ENCODE measurements at regions not wholly inside any gene's neighbourhood (a gene's known extent, or its start where the extent isn't known, plus 50 kb on each side); places are given as distances from the start of the nearest gene placed in this dataset.

GRCh38 chr9:38278931-38279679 is 113.4 kb upstream of the ALDH1B1 start:
- no peak for DNase-seq (ENCODE audit: low read depth in 2 of 2)
- no peak for TF ChIP-seq CTCF (IDR thresholded peaks at IDR 0.05; ENCODE audit: low read depth, low read length)
- H3K4me3 ChIP-seq (replicated peaks in 1 of 2; ENCODE audit: low read depth in 2 of 2, low read length in 2 of 2): no peak overlapping the region

- DNase-seq (ENCODE audit: low read depth in 2 of 2): no peak
- no peak for TF ChIP-seq CTCF (IDR thresholded peaks at IDR 0.05; ENCODE audit: low read depth, low read length)
- no peak overlapping the region for H3K4me3 ChIP-seq (replicated peaks in 1 of 2; ENCODE audit: low read depth in 2 of 2, low read length in 2 of 2)
Measured at GRCh38 chr9:38278457-38278856, 114.0 kb upstream of the ALDH1B1 start.

- H3K4me3 ChIP-seq (replicated peaks in 1 of 2; ENCODE audit: low read depth in 2 of 2, low read length in 2 of 2): no peak overlapping the region
- TF ChIP-seq CTCF (IDR thresholded peaks at IDR 0.05; ENCODE audit: low read depth, low read length): no peak
- DNase-seq (ENCODE audit: low read depth in 2 of 2): peak in 1 of 2 donors; percentile 5
Measured at GRCh38 chr9:38277601-38278200, 114.8 kb upstream of the ALDH1B1 start.

- no peak for DNase-seq (ENCODE audit: low read depth in 2 of 2)
- TF ChIP-seq CTCF (IDR thresholded peaks at IDR 0.05; ENCODE audit: low read depth, low read length): no peak
- no peak overlapping the region for H3K4me3 ChIP-seq (replicated peaks in 1 of 2; ENCODE audit: low read depth in 2 of 2, low read length in 2 of 2)
Measured at GRCh38 chr9:38276771-38277439, 115.6 kb upstream of the ALDH1B1 start.

GRCh38 chr9:38274800-38275199 is 117.7 kb upstream of the ALDH1B1 start:
- DNase-seq (ENCODE audit: low read depth in 2 of 2): peak in 1 of 2 donors; percentile 56
- H3K4me3 ChIP-seq (replicated peaks in 1 of 2; ENCODE audit: low read depth in 2 of 2, low read length in 2 of 2): no peak overlapping the region
- no peak for TF ChIP-seq CTCF (IDR thresholded peaks at IDR 0.05; ENCODE audit: low read depth, low read length)

- TF ChIP-seq CTCF (IDR thresholded peaks at IDR 0.05; ENCODE audit: low read depth, low read length): no peak
- DNase-seq (ENCODE audit: low read depth in 2 of 2): no peak
- no peak overlapping the region for H3K4me3 ChIP-seq (replicated peaks in 1 of 2; ENCODE audit: low read depth in 2 of 2, low read length in 2 of 2)
Measured at GRCh38 chr9:38272710-38273109, 119.8 kb upstream of the ALDH1B1 start.

Data from cardiac fibroblast (primary cell).